Heart left ventricle (tissue), 16 donors: ENCODE measurements at regions not wholly inside any gene's neighbourhood (a gene's known extent, or its start where the extent isn't known, plus 50 kb on each side); places are given as distances from the start of the nearest gene placed in this dataset.

ENCODE experiments used
- ATAC-seq, 4 donors: fragments of 200-7000 bp; cut with Tn5 transposase; one replicate each; pipeline ENCODE4 v1.9.1; 2020 to 2022; ENCODE audit warnings: moderate library complexity in 4 of 4, mild to moderate bottlenecking in 3 of 4, moderate number of reproducible peaks in 1 of 4
- DNase-seq, 5 donors: peaks; one replicate each; pipeline ENCODE4 v3.0.0-alpha.2; 2020
- H3K27ac ChIP-seq, 12 donors: fragments of 200-600 bp; sonication (generic) in 4 of 12; one replicate each; pipeline versions ENCODE4 v1.5.0 to v1.8.0; 2016 to 2022; ENCODE audit warnings: mild to moderate bottlenecking in 2 of 12
- H3K27me3 ChIP-seq, 9 donors: fragments of 200-600 bp; sonication (generic) in 2 of 9; one replicate each; pipeline versions ENCODE4 v1.5.1 to v1.8.0; 2016 to 2022; ENCODE audit warnings: mild to moderate bottlenecking in 3 of 9
- H3K36me3 ChIP-seq, 9 donors: fragments of 200-600 bp; sonication (generic) in 2 of 9; one replicate each; pipeline versions ENCODE4 v1.5.0 to v1.8.0; 2018 to 2022; ENCODE audit warnings: mild to moderate bottlenecking in 2 of 9
- H3K4me1 ChIP-seq, 12 donors: fragments of 200-600 bp; sonication (generic) in 4 of 12; one replicate each; pipeline versions ENCODE4 v1.5.0 to v1.8.0; 2016 to 2022; ENCODE audit warnings: mild to moderate bottlenecking in 3 of 12
- H3K4me3 ChIP-seq, 12 donors: fragments of 200-600 bp; sonication (generic) in 4 of 12; one replicate each; pipeline versions ENCODE4 v1.5.0 to v1.8.0; 2017 to 2022; ENCODE audit warnings: mild to moderate bottlenecking in 9 of 12, moderate library complexity in 4 of 12
- H3K9me3 ChIP-seq, 12 donors: fragments of 200-600 bp; sonication (generic) in 4 of 12; one replicate each; pipeline versions ENCODE4 v1.5.0 to v1.8.0; 2016 to 2022; ENCODE audit warnings: mild to moderate bottlenecking in 1 of 12
- CTCF ChIP-seq, 12 donors: fragments of 200-600 bp; sonication (generic) in 4 of 12; IDR thresholded peaks; one replicate each; pipeline versions ENCODE4 v1.5.0 to v1.8.0; 2018 to 2022; ENCODE audit warnings: antibody characterized with exemption in 12 of 12, mild to moderate bottlenecking in 5 of 12
- POLR2A ChIP-seq, 2 donors: fragments of 450-650 bp; IDR thresholded peaks; one replicate each; pipeline ENCODE4 v1.6.1; 2017; ENCODE audit warnings: antibody characterized with exemption in 2 of 2, mild to moderate bottlenecking in 2 of 2, moderate library complexity in 2 of 2
- WGBS, 4 donors: extraction: QIAGEN DNeasy Blood & Tissue Kit in 2 of 4; methylation state at CpG; one replicate each; pipeline versions ENCODE4 v1.1.5 to v1.1.7; 2013 to 2018; 5-methylcytosine and 5-hydroxymethylcytosine counted together
- intact Hi-C, 10 donors: fragments of 100-400 bp; cut with DNase I; formaldehyde crosslinking; loops; one replicate each; pipeline versions ENCODE4 v1.11.1 to v1.14.2; 2022
- donor health status: ischemic (EF 13 %, LVEDD 7.1; RV severe dilation, severe dysfunction).
- donor health status: healthy with polysubstance abuse.
- donor health status: DM: no; HTN: yes; CAD: no.
- donor health status: DM: no; HTN: no; CAD: no.
- donor health status: ischemic (EF 25% LVEDD 6.9; RV normal size, moderate dysfunction).
- donor health status: ischemic (EF 25% LVEDD 5.7; RV mildly dilated, moderate dysfunction).
- donor health status: healthy.
- donor health status: DM: yes; HTN: yes; CAD: no.
- donor health status: ischemic (EF 35%, LVEDD 5.7; RV mildly dilated, moderate dysfunction).
- donor health status: nonischemic (EF 11% LVEDD 7.7; RV severe dilation, severe dysfunction).
- donor health status: DM: yes; HTN: yes; CAD: no.
- donor health status: PGD.
- donor health status: ischemic (EF 29% LVEDD 5.4; RV normal size, mild dysfunction).
- donor health status: nonischemic (EF 23%, LVEDD 6.1; RV moderate dilation, normal function).

GRCh38 chr21:28111151-28111619 is 881.5 kb downstream of the LTN1 start:
- DNase-seq (peak in 4 of 5 donors; percentile 70 to 80 (median 76)), ATAC-seq (peak; percentile 96 to 100 (median 99))
- intact Hi-C loops, result loop anchor here in 2 of 10 donors (10.0 kb wide), 2 partner anchors 46 to 124 kb away; no protein-coding TSS in a partner anchor
- Histone ChIP-seq H3K9me3 (peaks cover 0 to 7% (median 0%) of the 10 kb centered on the region in 12 donors), H3K4me3 (peak overlapping the region in 7 of 12 donors; percentile 1 to 32 (median 16)), H3K27ac (peak overlapping the region in 10 of 12 donors; percentile 14 to 71 (median 53)), H3K36me3 (no peaks in the 10 kb centered on the region), H3K4me1 (peaks cover 0 to 14% (median 7%) of the 10 kb centered on the region in 12 donors), H3K27me3 (no peaks in the 10 kb centered on the region)
- TF ChIP-seq POLR2A (IDR thresholded peaks at IDR 0.05) (no peak), CTCF (IDR thresholded peaks at IDR 0.05) (no peak)
- WGBS, 4 donors, result 9 to 15% (median 12%) methylated on average over 7 of the region's 7 CpGs

- DNase-seq (no peak), ATAC-seq (no peak)
- Histone ChIP-seq H3K9me3 (peaks cover 0 to 7% (median 0%) of the 10 kb centered on the region in 12 donors), H3K4me3 (peak overlapping the region in 2 of 12 donors; percentile 14 to 24), H3K4me1 (peaks cover 0 to 14% (median 7%) of the 10 kb centered on the region in 12 donors), H3K27me3 (no peaks in the 10 kb centered on the region), H3K27ac (peak overlapping the region in 10 of 12 donors; percentile 14 to 71 (median 53)), H3K36me3 (no peaks in the 10 kb centered on the region)
- intact Hi-C loops, result loop anchor here in 2 of 10 donors (10.0 kb wide), 2 partner anchors 46 to 124 kb away; no protein-coding TSS in a partner anchor
- TF ChIP-seq POLR2A (IDR thresholded peaks at IDR 0.05) (no peak), CTCF (IDR thresholded peaks at IDR 0.05) (no peak)
- whole genome bisulfite sequencing, 4 donors, result 48 to 64% (median 54%) methylated on average over 3 of the region's 3 CpGs
Observed at GRCh38 chr21:28110716-28111115, 882.0 kb downstream of the LTN1 start.

DNA sequence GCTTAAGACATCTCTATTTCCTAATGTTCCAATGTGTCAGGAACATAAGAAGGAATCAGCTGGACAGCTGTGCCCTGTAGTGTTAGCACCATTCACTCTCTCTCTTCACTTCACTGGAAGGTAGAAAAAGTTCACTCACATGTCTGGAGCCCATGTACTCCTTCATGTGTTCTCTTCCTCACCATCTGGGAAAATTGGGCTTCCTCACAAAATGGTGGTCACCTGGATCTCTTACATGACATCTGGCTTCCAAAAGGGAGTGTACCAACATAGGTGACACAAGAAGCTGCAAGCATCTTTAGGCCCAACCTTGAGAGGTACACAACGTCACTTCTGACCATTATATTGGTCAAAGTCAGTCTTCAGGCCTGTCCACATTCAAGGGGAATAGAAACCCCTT is 882.6 kb downstream of the LTN1 start:
- intact Hi-C loops, result loop anchor here in 2 of 10 donors (10.0 kb wide), 2 partner anchors 45 to 125 kb away; no protein-coding TSS in a partner anchor
- H3K27ac ChIP-seq, result peak overlapping the region in 5 of 12 donors; percentile 14 to 68 (median 49)

More for the DNA sequence above, 882.6 kb downstream of the LTN1 start:
- peaks cover 0 to 14% (median 7%) of the 10 kb centered on the region in 12 donors for H3K4me1 ChIP-seq
- H3K9me3 ChIP-seq, result peaks cover 0 to 7% (median 0%) of the 10 kb centered on the region in 12 donors
- no peaks in the 10 kb centered on the region for H3K27me3 ChIP-seq
- no peak overlapping the region for H3K4me3 ChIP-seq
- H3K36me3 ChIP-seq, result no peaks in the 10 kb centered on the region
- TF ChIP-seq POLR2A (IDR thresholded peaks at IDR 0.05), result no peak
- no peak for TF ChIP-seq CTCF (IDR thresholded peaks at IDR 0.05)
- no peak for ATAC-seq
- 92 to 96% (median 93%) methylated on average over 1 of the region's 1 CpG for WGBS, 4 donors
- DNase-seq, result no peak
